Activated CD4-positive, alpha-beta T cell treated with anti-CD3 and anti-CD28 coated beads, Interleukin-2, Interleukin-6, amounts not matched to agents 100 ng/mL and 50 ng/mL, durations not matched to agents 16 hours and 8 hours (primary cell): ENCODE measurements at regions not wholly inside any gene's neighbourhood (a gene's known extent, or its start where the extent isn't known, plus 50 kb on each side); places are given as distances from the start of the nearest gene placed in this dataset.
"Not testable (repeated sequence)": the region's sequence is repeated elsewhere in the genome, so short reads cannot be mapped to it uniquely, and the experiment has no call there.

Experiments used
- DNase-seq: peaks from one replicate; pipeline ENCODE4 v3.0.0-alpha.2; 2020

DNA sequence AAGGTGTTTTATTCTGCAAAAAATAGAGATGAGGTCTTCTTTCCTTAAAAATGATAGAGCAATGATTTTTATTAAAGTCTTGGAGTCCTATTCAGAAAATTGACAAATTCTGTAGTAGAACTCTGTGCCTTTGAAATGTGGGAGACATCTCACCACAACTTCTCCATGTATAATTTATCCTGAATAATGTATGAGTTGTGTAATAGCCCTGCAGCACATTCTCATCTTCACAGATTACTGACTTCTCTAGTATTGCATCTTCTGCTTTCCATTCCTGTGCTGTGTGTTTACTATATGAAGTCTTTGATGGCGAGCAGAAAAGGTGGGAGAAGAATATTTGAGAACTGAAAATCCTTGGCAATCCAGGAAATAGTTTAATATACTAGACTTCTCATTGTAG is 255.6 kb downstream of the TTC6 start:
- no peak for DNase-seq

DNA sequence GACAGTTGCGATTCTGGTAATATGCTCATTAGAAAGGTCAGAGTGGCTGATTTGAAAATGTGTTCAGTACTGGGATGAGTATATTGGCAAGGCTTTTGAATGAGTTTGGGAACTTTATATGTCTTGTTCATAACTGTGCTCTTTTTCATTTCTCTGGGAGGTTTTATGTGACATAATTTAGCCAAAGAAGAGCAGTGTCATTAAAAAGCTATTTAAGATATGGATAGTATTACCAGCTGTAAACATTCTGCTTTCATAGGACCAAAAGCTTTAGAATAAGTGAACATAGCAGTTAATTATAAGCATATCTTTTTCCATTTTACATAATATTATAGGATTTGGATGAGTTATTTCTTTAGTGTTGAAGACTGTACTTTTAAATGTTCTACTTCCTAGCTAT is 260.4 kb downstream of the TTC6 start:
- DNase-seq: no peak

DNA sequence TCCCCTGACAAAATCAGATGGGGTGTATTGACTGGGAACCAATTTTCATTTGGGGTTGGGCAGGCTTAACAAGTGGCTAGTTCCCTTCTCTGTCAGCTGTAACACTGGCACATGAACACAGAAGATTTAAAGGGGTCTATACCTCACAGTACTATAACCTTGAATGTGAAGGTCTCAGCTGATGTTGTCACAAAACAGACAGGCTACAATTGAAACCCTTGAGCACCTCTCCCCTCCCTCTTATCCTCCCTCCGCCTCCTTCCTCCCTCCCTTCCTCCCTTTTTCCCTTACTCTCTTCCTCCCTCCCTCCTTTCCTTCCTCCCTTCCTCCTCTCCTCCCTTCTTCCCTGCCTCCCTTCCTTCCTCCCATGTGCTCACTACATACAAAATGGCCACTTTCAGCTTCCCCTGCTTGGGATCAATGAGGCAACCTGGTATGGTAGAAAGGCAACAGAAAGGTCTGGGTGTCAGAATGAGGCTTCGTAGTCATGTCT is 262.4 kb downstream of the TTC6 start:
- DNase-seq: no peak

DNA sequence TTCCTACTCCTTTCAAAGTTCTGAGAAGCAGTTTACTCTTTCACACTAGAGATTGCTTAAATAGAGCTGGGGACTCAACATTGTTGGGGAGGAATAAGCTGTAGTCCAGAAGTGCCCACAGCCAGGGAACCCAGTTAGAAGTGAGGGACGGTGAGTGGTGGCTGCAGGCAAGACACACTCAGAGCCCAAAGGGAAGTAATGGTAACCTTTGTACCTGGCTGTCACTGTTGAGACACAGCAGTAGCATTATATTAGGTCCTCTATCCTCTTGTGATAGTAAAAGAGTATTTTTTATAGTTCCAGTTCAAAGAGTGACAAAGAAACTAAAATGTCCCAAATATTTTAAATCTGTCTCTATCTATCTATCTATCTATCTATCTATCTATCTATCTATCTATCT is 263.3 kb downstream of the TTC6 start:
- no peak for DNase-seq

DNA sequence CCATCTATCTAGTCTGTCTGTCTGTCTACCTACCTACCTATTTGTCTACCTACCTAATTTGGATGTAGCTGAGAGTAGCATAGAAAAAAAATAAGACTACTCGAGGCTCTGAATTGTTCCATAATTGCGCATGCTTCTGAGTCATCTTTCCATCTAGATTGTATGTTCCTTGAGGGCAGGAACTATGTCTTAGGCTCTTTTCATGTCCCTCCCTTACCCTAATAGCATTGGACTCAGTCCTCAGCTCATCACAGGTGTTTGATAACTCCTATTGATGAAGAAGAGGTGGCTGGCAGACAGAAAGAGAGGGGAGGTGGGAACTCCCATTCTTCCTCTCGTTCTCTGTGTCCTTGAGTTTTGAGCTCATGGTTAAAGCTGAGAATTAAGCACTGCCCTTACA is 263.7 kb downstream of the TTC6 start:
- DNase-seq: no peak

DNA sequence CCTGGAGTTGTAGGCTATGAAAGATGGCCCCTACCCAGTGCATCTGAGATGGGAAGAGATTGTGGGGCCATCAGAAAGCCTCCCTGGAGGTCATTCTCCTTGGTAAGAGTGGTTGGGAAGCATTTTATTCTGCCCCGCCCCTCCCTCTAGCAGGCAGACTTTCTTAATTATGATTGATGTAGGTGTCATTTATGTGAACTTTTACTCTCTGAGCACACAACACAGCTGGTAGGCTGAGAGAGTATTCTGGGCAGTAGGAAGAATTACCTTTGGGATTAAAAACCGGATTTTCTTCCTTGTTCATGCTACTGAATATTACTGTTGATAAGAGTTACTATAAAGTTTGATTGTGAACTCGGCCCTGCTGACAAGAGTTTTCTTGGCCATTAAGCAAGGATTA is 266.8 kb downstream of the TTC6 start:
- no peak for DNase-seq

DNA sequence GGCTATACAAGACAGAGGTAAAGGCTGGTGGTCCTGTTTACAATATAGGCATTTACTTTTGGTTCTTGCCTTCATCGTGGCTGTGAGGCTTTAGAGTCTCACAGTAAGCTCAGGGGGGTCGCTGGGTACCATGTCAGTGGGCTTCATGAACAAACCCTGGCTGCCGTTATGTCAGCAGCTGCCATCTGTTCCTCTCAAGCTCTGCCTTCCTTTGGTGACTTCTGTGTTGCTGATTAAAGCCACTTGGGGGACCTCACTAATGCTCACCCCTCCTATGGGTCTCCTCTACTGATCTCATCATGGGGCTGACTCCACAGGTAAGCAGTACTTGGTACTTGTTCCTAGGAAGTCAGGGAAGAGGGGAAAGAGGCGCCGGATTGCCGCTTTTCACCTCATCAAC is 268.7 kb downstream of the TTC6 start:
- no peak for DNase-seq

DNA sequence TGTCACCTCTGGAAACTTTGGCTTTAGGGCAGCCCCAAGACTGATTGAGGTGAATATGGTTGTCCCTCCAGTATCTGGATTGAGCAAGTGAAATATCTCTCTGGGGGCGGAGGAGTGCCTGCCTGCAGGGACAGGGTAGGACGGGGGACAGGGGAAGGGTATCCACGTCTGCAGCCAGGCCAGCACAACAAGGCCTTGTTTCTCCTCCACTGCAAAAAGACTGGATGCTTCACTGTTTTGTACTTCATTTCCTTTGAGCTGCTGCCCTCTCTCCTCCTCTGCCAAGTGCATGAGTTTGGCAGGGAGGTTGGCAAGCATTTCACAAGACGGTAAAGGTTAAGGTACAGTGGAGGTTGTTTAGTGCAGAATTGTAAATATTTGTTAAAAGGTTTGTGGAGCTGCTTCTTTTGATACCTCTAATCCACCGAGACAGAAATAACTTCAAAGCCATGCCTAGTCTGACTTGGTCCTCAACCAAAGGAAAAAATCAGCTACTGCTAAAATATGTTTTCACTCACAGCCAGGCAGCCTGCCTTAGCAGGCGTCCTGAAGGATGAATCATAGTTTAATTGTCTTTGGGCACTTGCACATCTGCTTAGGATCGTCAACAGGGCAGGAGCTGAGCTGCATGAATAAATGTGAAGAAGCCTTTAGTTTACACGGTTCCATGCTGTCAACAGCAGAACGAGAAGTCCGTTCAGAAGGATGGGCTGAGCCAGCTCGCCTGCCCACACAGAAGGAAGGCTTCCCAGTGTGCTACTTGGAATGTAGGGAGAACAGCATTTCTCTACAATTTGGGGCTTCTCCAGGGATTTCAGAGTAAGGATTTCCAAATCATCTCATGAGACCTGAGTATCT is 269.7 kb downstream of the TTC6 start:
- no peak for DNase-seq

DNA sequence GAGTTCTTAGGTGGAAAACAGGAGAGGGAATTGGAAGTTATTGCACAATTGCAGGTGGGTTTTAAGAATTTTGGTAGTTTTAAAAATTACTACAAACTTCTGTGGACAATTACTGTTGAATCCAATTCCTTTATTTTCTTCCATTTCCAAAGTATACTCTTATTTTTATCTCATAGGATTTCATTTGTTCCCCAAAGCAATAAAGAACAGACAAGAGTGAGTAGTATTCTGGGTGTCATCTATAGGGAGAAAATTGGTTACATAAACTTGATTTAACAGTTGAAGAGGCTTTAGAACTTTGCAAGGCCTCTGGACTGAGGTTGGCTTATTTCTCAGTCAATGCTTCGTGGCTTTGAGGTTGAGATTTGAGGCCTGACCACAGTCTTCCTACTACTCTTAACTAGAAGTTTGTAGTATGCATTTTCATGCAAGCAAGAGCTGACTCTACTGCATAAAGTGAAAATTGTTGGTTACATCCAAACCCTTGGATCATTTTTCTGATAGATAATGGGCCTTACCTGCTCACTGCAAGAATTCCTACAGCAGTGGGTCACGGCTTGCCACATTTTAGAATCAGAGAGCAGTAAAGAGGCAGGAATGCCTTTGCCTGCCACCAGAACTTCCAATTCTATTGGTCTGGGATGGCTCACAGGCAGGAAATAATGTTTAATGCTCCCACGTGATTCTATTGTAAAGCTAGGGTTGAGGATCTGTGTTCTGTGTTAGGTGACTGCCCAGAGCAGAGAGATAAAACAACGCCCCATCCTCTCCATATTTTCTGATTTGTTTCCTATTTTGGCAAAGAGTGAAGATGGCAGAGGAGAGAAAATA is 270.5 kb downstream of the TTC6 start:
- DNase-seq: no peak

DNA sequence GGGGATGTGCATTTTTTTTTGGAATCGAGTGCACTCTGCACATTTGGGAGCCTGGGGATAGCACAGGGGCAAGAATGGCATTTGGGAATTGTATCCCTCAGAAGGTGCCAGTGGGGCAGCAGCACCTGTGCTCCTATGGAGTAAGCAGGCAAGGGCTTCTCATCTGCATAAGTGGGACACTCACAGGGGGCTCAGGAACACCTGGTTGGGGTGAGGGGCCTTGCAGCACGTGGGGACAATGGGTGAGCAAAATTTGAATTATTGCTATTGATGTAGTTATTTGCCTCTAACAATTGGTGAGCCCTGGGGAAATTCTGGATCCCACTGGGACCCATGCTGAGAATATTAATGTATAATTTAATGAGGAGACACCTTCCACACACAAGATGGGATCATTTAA is 274.2 kb downstream of the TTC6 start:
- DNase-seq: no peak

DNA sequence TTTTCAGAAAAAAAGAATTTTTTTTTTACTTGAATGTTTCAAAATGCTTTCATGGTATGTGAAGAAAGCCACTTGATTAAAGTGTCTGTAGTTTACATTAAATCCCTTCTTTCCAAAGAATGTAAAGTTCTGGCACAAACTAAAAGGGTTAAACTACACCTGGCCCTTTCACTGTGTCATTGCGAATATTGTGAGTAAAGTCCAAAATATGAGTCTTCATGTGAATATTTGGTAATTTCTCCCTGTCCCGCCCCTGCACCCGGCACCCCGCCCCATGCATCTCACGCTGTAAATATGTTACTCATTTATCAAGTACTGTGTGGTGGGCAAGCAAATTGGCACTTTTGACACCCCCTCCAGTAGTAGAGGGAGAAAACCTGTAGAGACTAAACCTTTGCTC is 274.7 kb downstream of the TTC6 start:
- DNase-seq: no peak

DNA sequence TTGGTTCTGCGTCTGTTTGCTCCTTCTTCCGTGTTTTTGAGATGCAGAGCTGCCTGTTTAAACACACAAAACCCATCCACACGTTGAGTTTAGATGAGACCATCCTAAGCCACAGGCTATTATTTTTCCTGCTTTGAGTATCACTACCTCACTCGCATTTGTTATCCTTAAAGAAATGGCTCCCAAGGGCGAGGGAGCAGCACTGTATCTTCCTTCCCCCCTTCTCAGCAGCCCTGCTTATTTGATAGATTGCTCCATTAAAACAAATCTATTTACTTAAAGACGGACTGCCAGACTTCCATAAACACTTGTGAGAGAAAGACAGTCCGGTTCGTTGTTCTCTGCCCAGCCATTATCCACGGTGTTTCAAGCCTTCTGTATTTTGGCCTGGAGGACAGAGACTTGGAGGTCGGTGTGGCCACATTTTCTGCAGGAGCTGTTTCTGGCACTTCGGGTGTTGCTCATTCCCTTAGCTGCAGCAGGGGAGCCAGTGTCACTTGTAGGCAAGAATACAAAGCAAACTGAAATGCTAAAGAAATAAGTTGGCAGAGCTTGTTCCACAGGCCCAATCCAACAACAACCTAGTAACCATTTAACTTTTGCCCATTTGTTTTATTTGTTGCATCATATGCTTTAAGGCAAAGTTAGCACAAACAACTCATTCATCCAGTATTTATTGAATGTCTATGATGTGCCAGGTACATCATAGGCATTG is 275.4 kb downstream of the TTC6 start:
- DNase-seq: no peak

DNA sequence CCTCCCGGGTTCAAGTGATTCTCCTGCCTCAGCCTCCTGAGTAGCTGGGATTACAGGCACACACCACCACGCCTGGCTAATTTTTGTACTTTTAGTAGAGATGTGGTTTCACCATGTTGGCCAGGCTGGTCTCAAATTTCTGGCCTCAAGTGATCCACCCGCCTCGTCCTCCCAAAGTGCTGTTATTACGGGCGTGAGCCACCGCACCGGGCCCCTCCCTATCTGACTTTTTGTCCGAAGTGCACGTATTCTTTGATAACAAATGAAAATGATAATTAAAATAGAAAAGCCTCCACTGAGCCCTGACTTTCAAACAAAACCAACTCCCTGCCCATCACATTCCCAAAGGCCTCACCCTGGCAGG is 278.6 kb downstream of the TTC6 start:
- not testable (repeated sequence) for DNase-seq

DNA sequence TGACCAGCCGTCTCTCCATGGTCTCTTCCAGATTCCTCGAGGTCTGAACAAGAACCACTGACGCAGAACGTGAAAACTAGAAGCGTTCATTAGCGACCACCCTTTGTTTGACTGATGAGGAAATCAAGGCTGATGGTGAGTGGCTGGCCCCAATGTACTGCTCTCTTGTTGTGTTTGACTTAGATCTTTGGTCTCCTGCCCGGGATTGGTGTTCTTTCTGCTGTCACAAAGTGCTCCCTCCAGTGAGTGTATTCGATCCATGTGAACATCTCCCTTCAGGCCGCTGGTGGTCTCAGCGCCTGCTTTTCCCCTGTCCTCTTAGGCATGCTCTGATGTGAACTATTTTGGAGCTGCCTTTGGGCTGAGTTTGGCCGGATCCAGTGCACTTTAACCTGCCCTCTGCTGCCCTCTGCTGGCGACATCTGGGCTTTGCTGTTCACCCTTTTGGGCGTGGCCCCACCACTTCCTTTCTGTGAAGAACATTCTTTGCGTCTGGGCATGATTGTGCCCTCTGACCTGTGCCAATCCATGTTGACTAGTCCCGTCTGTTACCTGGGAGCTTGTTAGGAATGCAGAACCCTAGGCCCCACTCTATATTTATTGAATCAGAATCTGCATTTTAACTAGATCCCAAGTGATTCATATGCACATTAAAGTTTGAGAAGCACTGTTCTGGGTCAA is 279.1 kb downstream of the TTC6 start:
- DNase-seq: peak; percentile 88

DNA sequence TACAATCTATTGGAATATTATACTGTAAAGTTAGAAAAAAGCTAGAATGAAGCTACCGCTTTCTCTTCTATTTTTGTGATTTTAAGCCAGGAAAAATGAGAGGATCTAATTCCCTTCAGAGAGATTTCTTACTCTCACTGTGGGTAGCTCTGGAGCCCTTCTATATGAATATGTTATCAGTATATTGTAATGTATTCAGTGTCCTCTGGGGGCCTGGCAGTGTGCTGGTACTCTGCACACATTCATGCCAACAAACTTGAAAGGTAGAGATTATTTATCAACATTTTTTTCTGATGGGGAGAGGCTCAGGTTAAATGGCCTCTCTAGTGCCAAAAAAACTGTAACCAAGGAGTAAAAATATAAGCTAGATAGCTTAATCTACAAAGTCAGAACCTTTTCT is 292.8 kb downstream of the TTC6 start:
- no peak for DNase-seq

DNA sequence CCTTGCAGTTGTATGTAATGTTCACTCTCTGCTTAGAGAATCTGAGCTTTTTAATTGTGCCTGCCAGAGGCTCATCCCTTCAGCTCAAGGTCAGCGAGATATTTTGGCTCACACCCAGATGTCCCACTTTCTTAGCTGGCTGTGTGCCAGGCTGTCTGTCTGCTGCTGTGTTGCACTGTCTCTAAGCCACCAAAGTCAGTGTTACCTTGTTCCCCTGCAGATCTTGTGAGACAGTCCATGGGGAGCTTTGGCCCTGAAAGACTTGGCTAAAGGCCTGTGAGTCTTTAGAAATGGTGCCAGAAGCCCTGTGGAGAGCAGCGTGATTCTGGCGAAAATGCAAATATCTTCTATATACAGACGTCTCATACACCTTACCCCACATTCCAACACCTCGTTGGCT is 293.7 kb downstream of the TTC6 start:
- DNase-seq: no peak

DNA sequence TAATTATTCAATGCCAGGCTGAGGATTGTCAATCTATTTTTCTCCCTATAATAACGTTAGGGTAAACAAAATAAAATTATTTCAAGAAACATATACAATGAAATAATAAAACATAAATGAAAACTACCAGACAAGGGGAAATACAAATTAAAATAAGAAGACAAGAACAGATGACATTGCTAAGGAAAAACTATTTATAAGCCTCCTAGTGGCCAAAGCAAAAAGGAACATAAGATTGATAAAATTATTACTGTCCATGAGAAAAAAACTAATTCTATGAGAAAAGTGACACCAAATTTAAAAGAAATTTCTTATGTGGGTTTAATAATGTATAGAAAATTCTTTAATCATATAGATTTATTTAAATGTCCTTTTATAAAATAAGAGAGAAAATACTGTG is 294.7 kb downstream of the TTC6 start:
- no peak for DNase-seq

DNA sequence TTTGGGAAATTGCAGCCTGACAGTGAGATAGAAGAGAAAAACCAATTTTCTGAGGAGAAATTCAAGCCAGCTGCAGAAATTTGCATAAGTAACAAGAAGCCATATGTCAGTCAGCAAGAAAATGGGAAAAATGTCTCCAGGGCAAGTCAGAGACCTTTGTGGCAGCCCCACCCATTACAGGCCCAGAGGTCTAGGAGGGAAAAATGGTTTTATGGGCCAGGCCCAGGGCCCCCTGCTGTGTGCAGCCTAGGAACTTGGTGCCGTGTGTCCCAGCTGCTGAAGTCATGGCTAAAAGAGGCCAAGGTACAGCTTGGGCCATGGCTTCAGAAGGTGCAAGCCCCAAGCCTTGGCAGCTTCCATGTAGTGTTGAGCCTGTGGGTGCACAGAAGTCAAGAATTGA is 296.1 kb downstream of the TTC6 start:
- not testable (repeated sequence) for DNase-seq

DNA sequence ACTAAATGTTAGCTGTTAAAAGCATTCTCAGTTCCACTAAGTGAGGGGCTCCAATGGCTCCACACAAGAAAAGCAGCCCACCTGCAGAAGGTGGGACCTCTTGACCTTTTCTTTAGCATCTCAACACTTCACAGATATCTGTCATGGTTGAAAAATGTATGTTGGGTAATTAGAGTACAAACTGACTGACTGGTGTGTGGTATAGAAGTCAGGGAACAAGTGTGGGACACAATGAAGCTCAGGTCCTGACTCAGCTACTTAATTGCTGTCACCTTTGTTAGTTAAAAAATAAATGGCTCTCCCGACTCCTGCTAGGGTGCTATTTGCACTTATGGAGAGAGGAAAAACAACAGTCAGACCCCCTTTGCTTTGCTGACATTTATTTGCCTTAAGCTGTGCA is 299.0 kb downstream of the TTC6 start:
- DNase-seq: no peak

DNA sequence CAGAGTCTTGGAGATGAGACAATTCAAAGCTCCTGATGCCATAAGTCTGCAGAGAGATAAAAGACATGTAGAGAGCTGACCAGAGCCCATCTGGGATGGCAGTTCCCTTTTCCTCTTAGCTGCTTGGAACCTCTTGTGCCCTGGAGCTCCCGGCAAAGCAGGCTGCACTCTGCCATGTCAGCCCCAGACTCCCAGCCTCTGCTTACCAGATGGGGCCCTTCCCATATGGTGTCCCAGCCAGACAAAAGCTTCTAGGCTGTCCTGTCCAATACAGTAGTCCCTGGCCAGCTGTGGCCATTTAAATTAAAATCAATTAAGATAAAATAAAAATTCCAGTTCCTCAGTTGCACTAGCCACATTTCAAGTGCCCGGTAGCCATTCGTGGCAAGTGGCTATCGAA is 303.9 kb downstream of the TTC6 start:
- DNase-seq: no peak

DNA sequence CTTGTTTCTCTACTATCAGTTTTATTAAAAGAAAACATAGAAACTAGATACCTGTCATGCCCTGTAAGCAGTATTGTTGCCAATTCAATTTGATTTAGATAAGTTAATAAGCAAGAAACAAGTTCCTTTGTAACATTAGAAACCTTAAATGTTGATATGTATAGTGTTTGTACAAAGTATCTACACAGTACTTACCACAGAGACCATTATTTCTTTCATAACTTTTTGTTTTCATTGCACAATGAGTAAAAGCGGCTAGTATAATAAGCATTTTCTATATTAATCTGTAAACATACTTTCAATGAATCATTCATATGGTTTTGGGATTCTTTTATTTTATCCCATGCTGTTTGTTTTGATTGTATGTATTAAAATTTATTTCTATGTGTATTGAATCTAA is 305.1 kb downstream of the TTC6 start:
- no peak for DNase-seq

DNA sequence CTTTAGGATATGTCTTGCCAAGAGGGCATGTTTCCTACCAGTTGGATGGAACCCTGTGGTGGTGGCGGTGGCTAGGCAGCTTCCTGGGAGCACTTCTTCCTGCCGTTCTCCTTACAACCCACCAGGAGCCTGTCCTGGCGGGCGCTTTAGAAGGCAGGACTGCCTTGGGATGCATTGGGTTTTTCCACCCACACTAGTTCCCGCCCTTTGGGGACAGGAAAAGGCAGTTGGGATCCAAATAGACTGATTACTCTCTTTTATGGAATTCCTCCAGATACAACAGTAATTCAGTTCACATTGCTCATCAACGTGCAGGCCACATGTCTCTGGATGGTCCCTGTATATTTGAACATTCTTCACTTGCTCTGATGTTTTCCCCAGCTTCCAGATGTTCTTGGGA is 305.7 kb upstream of the SSTR1 start:
- no peak for DNase-seq
